GM12864 (cell line): ENCODE measurements at regions not wholly inside any gene's neighbourhood (a gene's known extent, or its start where the extent isn't known, plus 50 kb on each side); places are given as distances from the start of the nearest gene placed in this dataset.

Experiments used
- DNase-seq: peaks from one replicate; pipeline ENCODE4 v3.0.0-alpha.2; 2011; ENCODE audit warnings: low read depth
- H3K4me3 ChIP-seq: 2 replicates; pipeline ENCODE4 v1.5.1; 2011; ENCODE audit warnings: mild to moderate bottlenecking, low read depth, low read length, control low read depth
- TF ChIP-seq, protein P1 (sequence below): IDR thresholded peaks from 2 replicates; pipeline ENCODE4 v1.5.1; 2011; ENCODE audit warnings: low read depth, mild to moderate bottlenecking, moderate library complexity, low read length, control low read depth, inconsistent platforms; ENCODE audit errors: missing control alignments

DNA sequence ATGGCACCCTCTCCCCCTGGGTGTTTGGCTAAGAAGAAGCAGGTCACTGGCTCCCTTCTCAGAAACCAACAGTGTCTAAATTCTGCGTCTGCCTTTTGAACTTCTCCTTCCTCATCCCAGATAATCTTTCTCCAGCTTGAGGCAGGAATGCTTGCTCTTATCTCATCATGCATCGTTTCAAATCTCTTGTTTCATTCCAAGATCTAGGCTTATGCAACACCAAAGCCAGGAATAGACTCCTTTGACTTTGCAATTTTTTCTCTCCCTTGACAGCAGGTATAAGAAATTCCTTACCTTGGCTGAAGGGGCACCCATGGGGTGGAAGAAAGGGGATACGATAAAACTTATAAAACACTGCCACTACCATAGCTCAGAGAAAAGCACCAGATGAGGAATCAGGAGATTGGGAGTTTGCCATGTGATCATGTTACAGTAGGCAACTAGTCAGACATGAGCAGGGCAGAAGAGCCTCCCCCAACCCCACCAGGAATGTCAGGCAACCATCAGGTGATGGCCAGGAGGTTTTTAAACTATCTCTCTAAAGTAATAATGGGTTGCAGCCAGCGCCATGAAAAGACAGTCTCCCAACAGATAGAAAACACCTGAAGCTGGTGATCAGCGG is 498.9 kb downstream of the KLF12 start:
- TF ChIP-seq, protein P1, sequence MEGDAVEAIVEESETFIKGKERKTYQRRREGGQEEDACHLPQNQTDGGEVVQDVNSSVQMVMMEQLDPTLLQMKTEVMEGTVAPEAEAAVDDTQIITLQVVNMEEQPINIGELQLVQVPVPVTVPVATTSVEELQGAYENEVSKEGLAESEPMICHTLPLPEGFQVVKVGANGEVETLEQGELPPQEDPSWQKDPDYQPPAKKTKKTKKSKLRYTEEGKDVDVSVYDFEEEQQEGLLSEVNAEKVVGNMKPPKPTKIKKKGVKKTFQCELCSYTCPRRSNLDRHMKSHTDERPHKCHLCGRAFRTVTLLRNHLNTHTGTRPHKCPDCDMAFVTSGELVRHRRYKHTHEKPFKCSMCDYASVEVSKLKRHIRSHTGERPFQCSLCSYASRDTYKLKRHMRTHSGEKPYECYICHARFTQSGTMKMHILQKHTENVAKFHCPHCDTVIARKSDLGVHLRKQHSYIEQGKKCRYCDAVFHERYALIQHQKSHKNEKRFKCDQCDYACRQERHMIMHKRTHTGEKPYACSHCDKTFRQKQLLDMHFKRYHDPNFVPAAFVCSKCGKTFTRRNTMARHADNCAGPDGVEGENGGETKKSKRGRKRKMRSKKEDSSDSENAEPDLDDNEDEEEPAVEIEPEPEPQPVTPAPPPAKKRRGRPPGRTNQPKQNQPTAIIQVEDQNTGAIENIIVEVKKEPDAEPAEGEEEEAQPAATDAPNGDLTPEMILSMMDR = no peak
- no peak for DNase-seq
- no peak overlapping the region for H3K4me3 ChIP-seq

DNA sequence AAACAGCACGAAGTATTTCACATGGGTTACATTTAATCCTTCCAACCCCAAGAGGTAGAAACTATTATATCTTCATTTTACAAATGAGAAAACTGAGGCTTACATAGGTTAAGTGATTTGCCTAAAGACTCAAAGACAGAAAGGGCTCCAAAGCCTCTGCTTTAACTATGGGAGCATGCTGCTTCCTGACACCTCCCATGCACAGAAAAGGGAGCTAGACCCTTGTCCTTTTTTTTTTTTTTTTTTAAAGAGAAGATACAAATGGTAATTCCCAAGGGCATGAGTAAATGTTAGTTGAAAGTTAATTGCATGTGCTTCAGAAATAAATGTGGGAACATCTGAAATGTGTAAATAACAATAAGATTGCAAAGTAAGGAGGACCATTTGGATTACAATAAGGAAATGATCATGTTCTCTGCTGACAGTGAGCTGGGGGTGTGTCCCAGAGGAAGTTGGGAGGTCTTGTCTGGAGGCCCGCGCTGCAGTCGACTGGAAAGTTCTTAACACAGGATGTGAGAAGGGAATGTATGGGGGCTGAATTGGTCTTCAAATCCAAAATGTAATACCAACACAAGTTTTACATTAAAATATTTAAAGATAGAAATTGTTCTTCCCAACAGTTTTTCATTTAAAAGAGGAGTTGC is 500.3 kb downstream of the KLF12 start:
- no peak overlapping the region for H3K4me3 ChIP-seq
- DNase-seq = no peak
- TF ChIP-seq, protein P1 = no peak

DNA sequence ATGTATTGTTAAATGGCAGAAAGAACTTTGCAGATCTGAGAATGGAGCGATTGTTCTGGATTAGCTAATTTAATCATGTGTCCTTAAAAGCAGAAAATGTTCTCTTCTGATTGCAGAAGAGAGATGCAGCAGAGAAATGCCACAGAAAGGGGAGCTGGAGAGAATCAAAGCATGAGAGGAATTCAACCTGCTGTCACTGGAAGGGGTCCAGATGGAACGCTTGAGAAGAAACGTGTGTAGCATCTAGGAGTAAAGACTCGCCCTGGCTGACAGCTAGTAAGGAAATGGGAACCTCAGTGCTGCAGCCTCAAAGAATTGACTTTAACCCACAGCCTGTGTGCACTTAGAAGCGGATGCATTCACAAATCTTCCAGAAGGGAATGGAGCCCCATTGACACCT is 502.8 kb downstream of the KLF12 start:
- H3K4me3 ChIP-seq = no peak overlapping the region
- TF ChIP-seq, protein P1 = no peak
- no peak for DNase-seq

DNA sequence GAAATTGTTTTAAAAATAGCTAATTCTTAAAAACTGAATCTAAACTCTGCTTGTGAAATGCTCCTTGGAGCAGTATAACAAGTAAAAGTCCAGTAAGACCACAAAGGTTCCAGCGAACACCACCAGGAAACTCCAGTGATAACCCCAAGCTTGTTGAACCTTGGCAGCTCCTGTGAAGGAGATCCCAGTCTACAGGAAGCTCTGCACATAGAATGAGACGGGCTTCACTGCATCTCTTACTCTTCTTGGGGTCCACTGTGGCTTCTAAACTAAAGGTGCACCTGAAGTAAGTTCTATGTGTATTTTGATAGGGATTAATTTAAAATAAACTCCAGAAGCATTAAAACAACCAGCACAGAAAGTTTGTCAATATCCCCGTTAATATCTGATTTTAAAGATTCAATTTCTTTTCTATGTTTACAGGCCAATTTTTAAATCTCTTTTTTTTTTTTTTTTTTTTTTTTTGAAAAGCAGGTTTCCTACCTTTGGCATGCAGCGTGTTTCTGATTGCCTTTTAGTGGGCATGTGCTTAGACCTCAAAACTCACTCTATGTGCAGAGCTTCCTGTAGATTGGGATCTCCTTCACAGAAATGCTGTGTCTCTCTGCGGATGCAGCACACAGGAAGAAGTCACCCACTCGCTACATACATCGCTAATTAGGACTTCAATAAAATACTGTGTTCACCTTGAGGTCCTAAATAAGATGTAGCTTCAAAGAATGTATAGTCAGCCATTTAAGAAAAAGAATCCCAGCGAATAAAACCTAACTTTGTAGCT is 508.5 kb downstream of the KLF12 start:
- H3K4me3 ChIP-seq = no peak overlapping the region
- no peak for DNase-seq
- TF ChIP-seq, protein P1 = no peak

DNA sequence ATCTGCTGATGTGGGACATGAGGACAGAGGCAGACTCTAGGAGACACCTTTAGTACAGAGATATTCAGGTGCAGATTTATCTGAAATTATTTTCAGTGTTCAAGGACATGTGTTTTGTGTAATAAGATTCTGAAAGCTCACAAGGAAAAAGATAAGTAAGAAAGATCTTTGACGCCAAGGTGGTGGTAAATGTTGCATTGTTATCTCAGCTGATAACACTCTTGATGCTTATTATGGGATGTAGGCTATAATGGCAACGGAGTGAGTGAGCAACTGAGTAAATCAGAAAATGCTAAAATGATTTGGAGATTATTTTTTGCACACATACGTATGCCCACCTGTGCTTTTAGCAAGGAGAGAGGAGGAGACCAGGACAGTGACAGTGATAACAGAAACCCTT is 510.9 kb downstream of the KLF12 start:
- no peak for DNase-seq
- H3K4me3 ChIP-seq = no peak overlapping the region
- TF ChIP-seq, protein P1 = no peak

DNA sequence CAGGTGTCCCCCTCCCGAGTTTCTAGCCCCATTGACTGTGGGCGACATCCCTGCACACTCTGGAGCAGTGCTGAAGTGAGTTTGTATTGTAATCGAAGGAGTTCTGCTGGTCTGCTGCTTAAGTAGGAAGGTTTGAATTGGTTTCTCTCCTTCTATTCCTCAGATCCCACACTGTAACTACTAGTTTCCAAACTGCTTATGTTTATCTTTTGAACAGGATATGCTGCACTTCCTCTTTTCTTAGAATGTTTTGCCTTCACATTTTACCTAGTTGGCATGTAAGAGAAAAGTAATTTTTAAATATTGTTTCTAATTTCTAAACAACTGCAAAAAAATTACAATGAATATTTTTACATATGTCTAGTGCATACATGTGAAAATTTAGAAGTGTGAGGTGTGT is 511.8 kb downstream of the KLF12 start:
- DNase-seq = no peak

More for the DNA sequence above, 511.8 kb downstream of the KLF12 start:
- TF ChIP-seq, protein P1 = no peak
- H3K4me3 ChIP-seq = no peak overlapping the region
